ENCODE measurements at regions not wholly inside any gene's neighbourhood (a gene's known extent, or its start where the extent isn't known, plus 50 kb on each side); places are given as distances from the start of the nearest gene placed in this dataset.

DNA sequence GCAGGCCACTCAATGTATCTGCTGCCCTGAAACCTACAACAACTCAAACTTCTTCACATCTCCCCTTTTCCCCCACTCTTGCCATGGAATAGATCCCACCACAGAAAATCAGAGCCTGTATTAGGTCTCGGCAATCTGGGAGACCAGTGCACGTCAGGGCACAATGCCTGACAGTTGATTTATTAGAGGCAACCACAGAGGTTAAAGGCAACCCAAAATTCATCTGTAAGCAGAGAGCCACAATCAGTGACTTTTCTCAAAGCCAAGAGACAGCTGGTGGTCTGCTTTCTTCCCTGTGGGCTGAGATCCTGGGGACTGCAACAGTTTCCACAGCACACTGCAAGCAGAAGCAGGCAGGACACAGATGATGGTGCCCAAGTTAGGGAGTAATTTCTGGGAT, 169.0 kb upstream of the NTF3 start (continued):
- TF ChIP-seq, protein P1, sequence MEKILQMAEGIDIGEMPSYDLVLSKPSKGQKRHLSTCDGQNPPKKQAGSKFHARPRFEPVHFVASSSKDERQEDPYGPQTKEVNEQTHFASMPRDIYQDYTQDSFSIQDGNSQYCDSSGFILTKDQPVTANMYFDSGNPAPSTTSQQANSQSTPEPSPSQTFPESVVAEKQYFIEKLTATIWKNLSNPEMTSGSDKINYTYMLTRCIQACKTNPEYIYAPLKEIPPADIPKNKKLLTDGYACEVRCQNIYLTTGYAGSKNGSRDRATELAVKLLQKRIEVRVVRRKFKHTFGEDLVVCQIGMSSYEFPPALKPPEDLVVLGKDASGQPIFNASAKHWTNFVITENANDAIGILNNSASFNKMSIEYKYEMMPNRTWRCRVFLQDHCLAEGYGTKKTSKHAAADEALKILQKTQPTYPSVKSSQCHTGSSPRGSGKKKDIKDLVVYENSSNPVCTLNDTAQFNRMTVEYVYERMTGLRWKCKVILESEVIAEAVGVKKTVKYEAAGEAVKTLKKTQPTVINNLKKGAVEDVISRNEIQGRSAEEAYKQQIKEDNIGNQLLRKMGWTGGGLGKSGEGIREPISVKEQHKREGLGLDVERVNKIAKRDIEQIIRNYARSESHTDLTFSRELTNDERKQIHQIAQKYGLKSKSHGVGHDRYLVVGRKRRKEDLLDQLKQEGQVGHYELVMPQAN (conservative IDR thresholded peaks at IDR 0.05), result no peak
- TF ChIP-seq CEBPB (IDR thresholded peaks at IDR 0.05; ENCODE audit: borderline replicate concordance in 1 of 2, low read depth in 2 of 2, low read length in 2 of 2) (no peak), TARDBP (IDR thresholded peaks at IDR 0.05; ENCODE audit: borderline replicate concordance) (no peak), ZNF274 (IDR thresholded peaks at IDR 0.05; ENCODE audit: insufficient read depth, insufficient read length) (no peak)

- no peak overlapping the region for H3K9ac ChIP-seq (ENCODE audit: control insufficient read depth, insufficient read depth, low read length)
- SMC1A ChIA-PET (ENCODE audit: uncharacterized antibody, unreplicated experiment), result no interaction called here
- no peaks in the 10 kb centered on the region for H3K27me3 ChIP-seq (replicated peaks in 1 of 2; ENCODE audit: control insufficient read depth in 2 of 2, insufficient read depth in 2 of 2, low read length in 1 of 2)
- ATAC-seq (no peak), DNase-seq (ENCODE audit: low read depth, low spot score) (no peak), FAIRE-seq (no peak)
- intact Hi-C loops (cut with micrococcal nuclease; ENCODE audit: unreplicated experiment) (no loop called here), in situ Hi-C loops (cut with MboI) (no loop called here)
- BruUV-seq (replicated peaks), result no TSS peak
- no peaks in the 10 kb centered on the region for H4K20me1 ChIP-seq (ENCODE audit: control insufficient read depth, insufficient read depth)
- RAD21 ChIA-PET (ENCODE audit: unreplicated experiment), result no interaction called here
- no peak overlapping the region for H3K4me2 ChIP-seq (ENCODE audit: control insufficient read depth, insufficient read depth)
- CTCF ChIA-PET, result no interaction called here
- 25% methylated on average over 2 of the region's 2 CpGs for WGBS (ENCODE audit: insufficient coverage, insufficient replicate concordance, low lambda C conversion rate, missing lambda C conversion rate)
- H3K79me2 ChIP-seq (ENCODE audit: control insufficient read depth, insufficient read depth, low read length), result no peaks in the 10 kb centered on the region
- no peak for TF ChIP-seq TCF7 (IDR thresholded peaks at IDR 0.05; ENCODE audit: borderline replicate concordance)
- no peak for TF ChIP-seq EZH2 (IDR thresholded peaks at IDR 0.05; ENCODE audit: borderline replicate concordance, control insufficient read depth, low read depth, low read length)
- TF ChIP-seq, protein P2, sequence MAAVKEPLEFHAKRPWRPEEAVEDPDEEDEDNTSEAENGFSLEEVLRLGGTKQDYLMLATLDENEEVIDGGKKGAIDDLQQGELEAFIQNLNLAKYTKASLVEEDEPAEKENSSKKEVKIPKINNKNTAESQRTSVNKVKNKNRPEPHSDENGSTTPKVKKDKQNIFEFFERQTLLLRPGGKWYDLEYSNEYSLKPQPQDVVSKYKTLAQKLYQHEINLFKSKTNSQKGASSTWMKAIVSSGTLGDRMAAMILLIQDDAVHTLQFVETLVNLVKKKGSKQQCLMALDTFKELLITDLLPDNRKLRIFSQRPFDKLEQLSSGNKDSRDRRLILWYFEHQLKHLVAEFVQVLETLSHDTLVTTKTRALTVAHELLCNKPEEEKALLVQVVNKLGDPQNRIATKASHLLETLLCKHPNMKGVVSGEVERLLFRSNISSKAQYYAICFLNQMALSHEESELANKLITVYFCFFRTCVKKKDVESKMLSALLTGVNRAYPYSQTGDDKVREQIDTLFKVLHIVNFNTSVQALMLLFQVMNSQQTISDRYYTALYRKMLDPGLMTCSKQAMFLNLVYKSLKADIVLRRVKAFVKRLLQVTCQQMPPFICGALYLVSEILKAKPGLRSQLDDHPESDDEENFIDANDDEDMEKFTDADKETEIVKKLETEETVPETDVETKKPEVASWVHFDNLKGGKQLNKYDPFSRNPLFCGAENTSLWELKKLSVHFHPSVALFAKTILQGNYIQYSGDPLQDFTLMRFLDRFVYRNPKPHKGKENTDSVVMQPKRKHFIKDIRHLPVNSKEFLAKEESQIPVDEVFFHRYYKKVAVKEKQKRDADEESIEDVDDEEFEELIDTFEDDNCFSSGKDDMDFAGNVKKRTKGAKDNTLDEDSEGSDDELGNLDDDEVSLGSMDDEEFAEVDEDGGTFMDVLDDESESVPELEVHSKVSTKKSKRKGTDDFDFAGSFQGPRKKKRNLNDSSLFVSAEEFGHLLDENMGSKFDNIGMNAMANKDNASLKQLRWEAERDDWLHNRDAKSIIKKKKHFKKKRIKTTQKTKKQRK (IDR thresholded peaks at IDR 0.05; ENCODE audit: low read depth, low read length), result no peak
- no peak for TF ChIP-seq ZNF207 (IDR thresholded peaks at IDR 0.05; ENCODE audit: borderline replicate concordance)
- TF ChIP-seq, protein P3, sequence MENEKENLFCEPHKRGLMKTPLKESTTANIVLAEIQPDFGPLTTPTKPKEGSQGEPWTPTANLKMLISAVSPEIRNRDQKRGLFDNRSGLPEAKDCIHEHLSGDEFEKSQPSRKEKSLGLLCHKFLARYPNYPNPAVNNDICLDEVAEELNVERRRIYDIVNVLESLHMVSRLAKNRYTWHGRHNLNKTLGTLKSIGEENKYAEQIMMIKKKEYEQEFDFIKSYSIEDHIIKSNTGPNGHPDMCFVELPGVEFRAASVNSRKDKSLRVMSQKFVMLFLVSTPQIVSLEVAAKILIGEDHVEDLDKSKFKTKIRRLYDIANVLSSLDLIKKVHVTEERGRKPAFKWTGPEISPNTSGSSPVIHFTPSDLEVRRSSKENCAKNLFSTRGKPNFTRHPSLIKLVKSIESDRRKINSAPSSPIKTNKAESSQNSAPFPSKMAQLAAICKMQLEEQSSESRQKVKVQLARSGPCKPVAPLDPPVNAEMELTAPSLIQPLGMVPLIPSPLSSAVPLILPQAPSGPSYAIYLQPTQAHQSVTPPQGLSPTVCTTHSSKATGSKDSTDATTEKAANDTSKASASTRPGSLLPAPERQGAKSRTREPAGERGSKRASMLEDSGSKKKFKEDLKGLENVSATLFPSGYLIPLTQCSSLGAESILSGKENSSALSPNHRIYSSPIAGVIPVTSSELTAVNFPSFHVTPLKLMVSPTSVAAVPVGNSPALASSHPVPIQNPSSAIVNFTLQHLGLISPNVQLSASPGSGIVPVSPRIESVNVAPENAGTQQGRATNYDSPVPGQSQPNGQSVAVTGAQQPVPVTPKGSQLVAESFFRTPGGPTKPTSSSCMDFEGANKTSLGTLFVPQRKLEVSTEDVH (IDR thresholded peaks at IDR 0.05; ENCODE audit: low read depth, partially characterized antibody), result no peak
- no peak for TF ChIP-seq CHD1 (IDR thresholded peaks at IDR 0.05; ENCODE audit: low read depth, low read length)
- no peak for TF ChIP-seq PAX5 (IDR thresholded peaks at IDR 0.05; ENCODE audit: borderline replicate concordance, low read depth, low read length)
- no peak for TF ChIP-seq FOS (IDR thresholded peaks at IDR 0.05; ENCODE audit: borderline replicate concordance, extremely low read depth, insufficient read length)
- TF ChIP-seq MEF2A (IDR thresholded peaks at IDR 0.05; ENCODE audit: insufficient read depth, low read depth, low read length), result no peak
- H3K4me3 ChIP-seq, result no peak overlapping the region
- no peaks in the 10 kb centered on the region for H3K4me1 ChIP-seq (ENCODE audit: control insufficient read depth, insufficient read depth, low read length)
- no peak overlapping the region for H3K27ac ChIP-seq (ENCODE audit: control insufficient read depth, insufficient read depth)
- no peaks in the 10 kb centered on the region for H3K36me3 ChIP-seq (ENCODE audit: control insufficient read depth in 2 of 2, insufficient read depth in 2 of 2, low read length in 1 of 2)
- no peak overlapping the region for H2AFZ ChIP-seq (ENCODE audit: control insufficient read depth, low read depth, low read length)
- no peaks in the 10 kb centered on the region for H3K9me3 ChIP-seq (replicated peaks; ENCODE audit: control insufficient read depth, insufficient read depth, low read length)
- POLR2A ChIA-PET, result no interaction called here
Measured at GRCh38 chr12:5264006-5264405, 167.9 kb upstream of the NTF3 start.

Data from GM12878 (cell line).